Thyroid gland (tissue), 4 donors: ENCODE measurements at regions not wholly inside any gene's neighbourhood (a gene's known extent, or its start where the extent isn't known, plus 50 kb on each side); places are given as distances from the start of the nearest gene placed in this dataset.

Experiments used
- POLR2A ChIP-seq, 2 donors: fragments of 450-650 bp; IDR thresholded peaks; one replicate each; pipeline ENCODE4 v1.6.1; 2017; ENCODE audit warnings: antibody characterized with exemption in 2 of 2, mild to moderate bottlenecking in 2 of 2, moderate library complexity in 1 of 2
- TF ChIP-seq, protein P1 (sequence below), 6 experiments: fragments of 200-600 bp in 3 of 6; fragments of 450-650 bp in 3 of 6; sonication (generic) in 3 of 6; IDR thresholded peaks; one replicate each; pipeline ENCODE4 v1.5.1; 2016 to 2019; ENCODE audit warnings: antibody characterized with exemption in 6 of 6, mild to moderate bottlenecking in 2 of 6, inconsistent platforms in 1 of 6, moderate library complexity in 1 of 6

- TF ChIP-seq, protein P1, sequence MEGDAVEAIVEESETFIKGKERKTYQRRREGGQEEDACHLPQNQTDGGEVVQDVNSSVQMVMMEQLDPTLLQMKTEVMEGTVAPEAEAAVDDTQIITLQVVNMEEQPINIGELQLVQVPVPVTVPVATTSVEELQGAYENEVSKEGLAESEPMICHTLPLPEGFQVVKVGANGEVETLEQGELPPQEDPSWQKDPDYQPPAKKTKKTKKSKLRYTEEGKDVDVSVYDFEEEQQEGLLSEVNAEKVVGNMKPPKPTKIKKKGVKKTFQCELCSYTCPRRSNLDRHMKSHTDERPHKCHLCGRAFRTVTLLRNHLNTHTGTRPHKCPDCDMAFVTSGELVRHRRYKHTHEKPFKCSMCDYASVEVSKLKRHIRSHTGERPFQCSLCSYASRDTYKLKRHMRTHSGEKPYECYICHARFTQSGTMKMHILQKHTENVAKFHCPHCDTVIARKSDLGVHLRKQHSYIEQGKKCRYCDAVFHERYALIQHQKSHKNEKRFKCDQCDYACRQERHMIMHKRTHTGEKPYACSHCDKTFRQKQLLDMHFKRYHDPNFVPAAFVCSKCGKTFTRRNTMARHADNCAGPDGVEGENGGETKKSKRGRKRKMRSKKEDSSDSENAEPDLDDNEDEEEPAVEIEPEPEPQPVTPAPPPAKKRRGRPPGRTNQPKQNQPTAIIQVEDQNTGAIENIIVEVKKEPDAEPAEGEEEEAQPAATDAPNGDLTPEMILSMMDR (IDR thresholded peaks at IDR 0.05) = no peak
- no peak for TF ChIP-seq POLR2A (IDR thresholded peaks at IDR 0.05)
These were observed 52.4 kb upstream of the LIFR start for GRCh38 chr5:38608874-38609273.
